HG03159 (cell line): ENCODE measurements at regions not wholly inside any gene's neighbourhood (a gene's known extent, or its start where the extent isn't known, plus 50 kb on each side); places are given as distances from the start of the nearest gene placed in this dataset.
A peak's percentile ranks its signal among the peaks of the same experiment; 100 is the strongest.

Source experiments
- ATAC-seq: cut with Tn5 transposase; IDR thresholded peaks from one replicate; pipeline ENCODE4 v1.9.1; 2021; ENCODE audit warnings: mild to moderate bottlenecking, moderate library complexity; ENCODE audit not compliant: unreplicated experiment

DNA sequence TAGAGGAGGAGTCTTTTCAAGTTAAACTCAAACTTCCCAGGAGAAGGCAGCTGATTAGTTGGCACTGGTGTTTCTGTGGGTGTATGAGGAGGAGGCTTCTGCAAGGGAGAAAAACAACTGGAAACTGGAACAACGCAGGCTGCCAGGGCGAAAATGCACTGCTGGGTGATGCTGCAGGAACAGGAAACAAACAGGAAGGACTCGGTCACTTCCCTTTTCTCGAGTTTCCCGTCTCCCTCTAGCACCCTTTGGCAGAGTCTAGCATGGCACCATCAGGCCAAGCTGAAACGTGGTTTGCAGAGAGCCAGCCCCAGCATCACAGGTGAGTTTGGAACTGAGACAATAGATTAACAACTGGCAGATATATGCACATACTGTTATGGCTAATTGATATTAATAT lies 77.5 kb upstream of the CAST start:
- no peak for ATAC-seq

DNA sequence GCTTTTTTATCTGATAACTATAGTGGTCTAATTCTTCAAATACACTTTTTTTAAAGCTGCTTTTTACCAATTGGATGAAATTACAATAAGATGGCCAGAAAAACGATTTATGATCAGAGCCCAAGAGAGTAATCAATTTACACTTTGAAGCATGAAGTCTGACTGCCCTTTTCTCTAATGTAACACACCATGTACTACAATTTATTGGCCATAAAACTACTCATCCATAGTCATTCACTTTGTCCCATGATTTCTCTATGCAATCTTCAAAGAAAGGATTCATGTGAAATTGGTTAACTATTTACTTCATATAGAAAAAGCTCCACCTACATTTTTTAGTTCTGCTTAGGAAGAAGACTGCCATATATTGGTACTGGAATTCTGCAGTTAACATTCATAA lies 73.6 kb upstream of the CAST start:
- ATAC-seq = no peak

DNA sequence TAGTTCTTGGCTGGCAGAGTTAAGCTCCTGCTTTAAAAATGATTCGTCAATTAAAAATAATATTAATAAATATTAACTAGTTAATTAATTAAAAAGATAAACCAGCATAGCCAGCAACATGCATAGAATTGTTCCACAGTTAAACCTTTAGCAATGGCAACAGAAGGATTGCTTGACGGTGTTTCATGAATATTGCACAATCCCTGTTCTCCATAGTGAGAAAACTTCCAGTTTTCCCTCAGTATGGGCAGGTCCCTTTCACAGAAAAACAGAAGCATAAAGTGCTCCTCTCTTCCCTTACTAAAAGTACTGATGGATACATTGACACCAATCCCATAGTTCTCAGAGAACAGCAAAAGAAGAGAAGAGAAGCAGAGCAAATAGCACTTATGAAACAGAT lies 71.4 kb upstream of the CAST start:
- ATAC-seq = no peak

DNA sequence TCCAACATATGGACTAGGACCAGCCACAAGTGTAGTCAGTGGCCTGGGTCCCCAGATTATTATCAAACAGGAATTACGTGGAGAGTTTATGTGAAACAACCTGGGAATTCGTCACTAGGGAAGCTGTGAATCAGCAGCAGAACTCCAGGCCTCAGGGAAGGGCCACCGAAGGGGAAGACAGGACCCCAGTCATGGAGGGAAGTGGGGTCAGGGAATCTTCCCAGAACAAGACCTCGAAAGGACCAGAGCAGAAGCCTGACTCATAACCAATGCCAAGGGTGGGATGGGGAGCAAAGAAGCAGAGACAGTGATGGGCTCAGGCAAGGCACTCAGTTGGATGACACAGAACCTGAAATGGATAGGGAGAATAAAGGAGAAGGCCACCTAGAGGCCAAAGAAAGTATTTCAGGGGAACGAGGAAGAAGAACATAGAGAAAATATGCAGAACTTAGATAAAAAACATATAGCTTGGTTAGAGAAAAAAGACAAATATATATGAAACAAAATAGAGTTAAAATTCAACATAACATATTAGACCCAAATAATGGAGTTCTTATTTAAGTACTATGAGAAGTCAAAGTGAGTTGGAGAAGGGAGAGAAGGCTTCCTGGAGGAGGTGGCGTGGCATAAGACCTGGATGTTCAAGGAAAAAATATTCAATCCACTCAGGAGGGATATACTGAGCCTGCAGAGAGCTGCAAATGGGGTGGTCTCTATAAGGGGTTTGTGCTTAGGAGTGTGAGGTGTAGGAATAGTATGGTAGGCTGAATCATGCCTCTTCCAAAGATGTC lies 66.7 kb upstream of the CAST start:
- ATAC-seq = no peak

DNA sequence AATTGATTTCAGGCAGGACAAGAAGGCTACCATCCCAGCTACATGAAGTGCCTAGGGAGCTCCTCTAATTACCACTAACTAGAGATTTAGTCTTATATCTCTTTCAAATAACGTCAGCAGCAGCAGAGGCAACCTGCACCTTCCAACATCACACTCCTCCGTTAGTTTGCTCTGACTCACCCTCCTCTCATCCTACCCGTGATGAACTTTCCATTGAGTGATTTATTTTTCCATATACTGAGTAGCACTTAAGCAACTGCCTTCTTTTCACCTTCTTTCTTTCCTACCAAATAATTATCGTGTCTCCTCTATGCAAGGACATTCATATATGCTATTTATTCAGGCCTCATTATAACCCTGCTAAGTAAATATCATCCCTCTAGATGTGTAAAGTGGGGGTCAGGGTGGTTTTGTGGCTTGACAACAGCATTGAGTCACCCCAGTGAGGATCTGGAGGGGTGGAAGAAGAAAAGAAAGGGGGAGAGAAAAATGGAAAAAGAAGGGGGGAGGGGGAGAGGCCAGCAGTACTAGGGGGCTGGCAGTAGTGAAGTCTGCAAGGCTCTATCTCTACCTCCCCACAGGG lies 64.6 kb upstream of the CAST start:
- no peak for ATAC-seq

DNA sequence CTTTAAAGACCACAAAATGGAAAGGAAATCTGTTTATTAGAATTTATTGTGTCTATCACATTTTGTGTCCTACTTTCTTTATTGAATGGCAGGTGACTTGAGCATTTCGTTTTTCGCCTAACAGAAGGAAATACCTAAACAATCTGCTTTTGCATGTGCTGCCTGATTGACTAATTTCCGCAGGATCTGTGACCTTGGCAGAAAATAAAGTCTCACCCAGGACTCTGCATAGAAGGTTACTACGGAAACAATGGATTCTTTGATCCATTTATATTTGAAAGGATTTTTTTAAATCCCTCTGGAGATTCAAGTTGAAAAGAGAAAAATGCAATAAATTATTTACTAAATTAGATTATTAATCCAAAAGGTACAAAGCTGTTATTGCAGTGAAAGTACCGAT lies 61.0 kb upstream of the CAST start:
- no peak for ATAC-seq

DNA sequence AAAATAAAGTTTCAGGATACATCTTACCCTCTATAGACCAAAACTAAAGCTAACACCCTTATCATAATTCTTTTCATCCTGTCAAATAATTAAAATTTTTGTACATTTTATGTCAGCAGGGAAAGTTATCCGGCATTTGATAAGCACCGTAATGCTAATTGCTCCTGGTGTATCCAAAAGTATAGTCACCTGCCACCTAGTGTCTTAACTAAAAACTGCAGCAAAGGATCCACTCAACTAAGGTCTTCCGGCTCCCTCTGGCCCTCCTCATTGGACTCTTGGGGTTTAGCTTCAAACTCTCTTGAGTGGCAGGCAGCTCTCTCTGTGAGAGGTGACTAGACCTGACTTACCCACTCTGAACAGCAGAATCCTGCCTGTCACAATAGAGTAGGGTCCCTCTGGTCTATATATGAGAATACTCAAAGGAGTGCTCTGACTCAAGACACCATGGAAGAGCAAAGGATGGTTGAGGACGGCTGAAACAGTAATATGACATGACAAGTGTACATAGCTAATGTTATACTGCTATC lies 60.4 kb upstream of the CAST start:
- ATAC-seq = peak; percentile 89

DNA sequence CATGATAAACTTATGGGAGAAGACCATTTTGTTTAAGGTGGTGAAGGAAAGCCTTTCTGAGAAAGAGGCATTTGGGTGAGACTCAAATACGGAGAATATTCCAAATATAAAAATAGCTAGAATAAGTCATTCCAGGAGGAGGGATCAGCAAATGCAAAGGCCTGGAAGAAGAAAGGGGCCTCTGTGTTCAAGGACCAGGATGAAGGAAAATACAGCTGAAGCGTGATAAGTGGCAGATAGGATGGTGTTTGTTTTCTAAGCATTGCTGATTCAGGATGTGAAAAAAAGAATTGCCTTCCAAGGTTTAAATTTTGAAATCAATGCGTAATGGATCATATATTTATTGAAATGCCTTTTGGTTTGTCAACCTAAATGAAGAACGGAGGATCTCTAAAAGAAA lies 59.4 kb upstream of the CAST start:
- no peak for ATAC-seq

DNA sequence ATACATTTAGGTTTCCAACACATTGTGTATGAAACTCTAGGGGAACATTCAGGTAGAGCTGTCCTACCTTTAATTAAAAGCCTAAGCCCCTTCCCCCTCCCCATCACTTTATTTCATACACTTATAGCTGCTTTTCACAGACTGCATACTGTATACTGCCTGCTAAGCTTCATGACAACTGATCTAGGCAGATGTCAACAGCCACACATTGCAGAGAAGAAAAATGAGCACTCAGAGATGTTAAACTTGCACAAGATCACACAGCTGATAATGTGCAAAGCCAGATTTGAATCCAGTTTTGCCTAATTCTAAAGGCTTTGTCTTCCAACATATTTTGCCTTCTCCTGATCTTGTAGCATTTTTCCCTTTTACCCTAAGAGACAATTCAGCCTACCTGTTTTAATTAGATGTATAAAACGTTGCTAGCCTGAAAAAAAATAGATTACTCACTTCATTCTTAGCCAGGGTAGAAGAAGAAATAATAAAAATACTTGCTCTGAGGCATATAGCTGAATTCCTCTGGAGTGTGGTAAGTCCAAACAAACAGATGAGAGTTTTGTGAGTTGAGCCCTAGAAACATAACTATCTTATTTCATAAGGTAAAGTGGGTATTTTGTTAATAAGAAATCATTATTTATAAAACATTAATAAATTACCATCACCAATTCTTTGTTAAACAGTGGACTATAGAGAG lies 56.9 kb upstream of the CAST start:
- ATAC-seq = no peak

DNA sequence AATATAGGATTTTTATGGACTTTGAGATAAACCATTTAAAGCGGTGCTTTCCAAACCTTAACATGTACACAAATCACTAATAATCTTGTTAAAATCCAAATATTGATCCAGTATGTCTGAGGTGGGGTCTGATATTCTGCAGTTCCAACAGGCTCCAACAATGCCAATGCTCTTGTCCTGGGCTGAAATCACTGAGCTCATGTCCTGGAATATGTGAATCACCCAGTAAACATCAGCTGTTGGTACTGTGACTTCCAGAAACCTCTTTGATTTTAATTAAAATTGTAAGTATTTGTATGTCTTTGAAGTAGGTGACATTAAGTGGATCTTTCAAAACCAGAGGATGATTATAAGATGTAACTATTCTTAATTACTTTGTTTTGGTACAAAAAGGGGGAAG lies 52.8 kb upstream of the CAST start:
- no peak for ATAC-seq

DNA sequence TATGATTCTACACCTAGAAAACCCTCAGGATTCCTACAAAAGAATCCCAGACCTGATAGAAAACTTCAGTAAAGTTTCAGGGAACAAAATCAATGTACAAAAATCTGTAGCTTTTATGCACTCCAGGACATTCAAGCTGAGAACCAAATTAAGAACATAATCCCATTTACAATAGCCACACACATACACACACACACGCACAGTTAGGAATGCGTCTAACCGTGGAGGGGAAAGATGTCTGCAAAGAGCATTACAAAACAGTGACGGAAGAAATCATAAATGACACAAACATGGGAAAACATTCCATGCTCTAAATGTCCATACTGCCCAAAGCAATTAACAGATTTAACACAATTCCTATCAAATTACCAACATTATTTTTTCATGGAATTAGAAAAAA lies 51.4 kb upstream of the CAST start:
- ATAC-seq = no peak

DNA sequence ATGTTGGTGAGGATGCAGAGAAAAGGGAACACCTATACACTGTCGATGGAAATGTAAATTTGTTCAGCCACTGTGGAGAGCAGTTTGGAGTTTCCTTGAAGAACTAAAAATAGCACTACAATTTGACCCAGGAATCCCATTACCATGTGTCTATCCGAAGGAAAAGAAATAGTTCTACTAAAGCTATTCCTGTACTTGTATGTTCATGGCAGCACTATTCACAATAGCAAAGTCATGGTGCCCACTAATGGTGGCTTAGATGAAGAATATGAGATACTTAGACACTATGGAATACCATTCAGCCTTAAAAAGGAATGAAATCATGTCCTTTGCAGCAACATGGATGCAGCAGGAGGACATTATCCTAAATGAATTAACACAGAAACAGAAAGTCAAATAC lies 50.2 kb upstream of the CAST start:
- ATAC-seq = no peak
